Nephron progenitor cell (in vitro differentiated cells): ENCODE measurements at regions not wholly inside any gene's neighbourhood (a gene's known extent, or its start where the extent isn't known, plus 50 kb on each side); places are given as distances from the start of the nearest gene placed in this dataset.

Experiments
- DNase-seq: peaks from one replicate; pipeline ENCODE4 v3.0.0; 2021
- H3K27ac Mint-ChIP-seq: 2 replicates; pipeline ENCODE4 v1.8.0; 2021; ENCODE audit warnings: mild to moderate bottlenecking, moderate library complexity, mixed read lengths
- H3K27me3 Mint-ChIP-seq: 2 replicates; pipeline ENCODE4 v1.8.0; 2021; ENCODE audit warnings: mild to moderate bottlenecking, low read depth, mixed read lengths; ENCODE audit not compliant: poor library complexity
- H3K36me3 Mint-ChIP-seq: 2 replicates; pipeline ENCODE4 v1.8.0; 2021; ENCODE audit warnings: low read depth, mixed read lengths
- H3K4me1 Mint-ChIP-seq: 2 replicates; pipeline ENCODE4 v1.8.0; 2021; ENCODE audit warnings: mixed read lengths
- H3K4me3 Mint-ChIP-seq: 2 replicates; pipeline ENCODE4 v1.8.0; 2021; ENCODE audit warnings: mild to moderate bottlenecking, moderate library complexity, mixed read lengths
- H3K9me3 Mint-ChIP-seq: 2 replicates; pipeline ENCODE4 v1.8.0; 2021; ENCODE audit warnings: mild to moderate bottlenecking, moderate library complexity, mixed read lengths
- CTCF ChIP-seq: fragments of 200-600 bp; sonication (generic); IDR thresholded peaks from 2 replicates; pipeline ENCODE4 v1.5.0; 2021; ENCODE audit warnings: antibody characterized with exemption

- peaks cover 27% of the 10 kb centered on the region for H3K4me1 Mint-ChIP-seq
- H3K9me3 Mint-ChIP-seq = no peaks in the 10 kb centered on the region
- no peak overlapping the region for H3K4me3 Mint-ChIP-seq
- H3K36me3 Mint-ChIP-seq = no peaks in the 10 kb centered on the region
- H3K27me3 Mint-ChIP-seq = no peaks in the 10 kb centered on the region
- no peak for DNase-seq
- no peak overlapping the region for H3K27ac Mint-ChIP-seq
- no peak for TF ChIP-seq CTCF
Observed at GRCh38 chr3:167115331-167115934, 264.7 kb downstream of the ZBBX start.

- Mint-ChIP-seq H3K27me3 (no peaks in the 10 kb centered on the region), H3K4me3 (no peak overlapping the region), H3K36me3 (no peaks in the 10 kb centered on the region), H3K27ac (no peak overlapping the region), H3K4me1 (peaks cover 27% of the 10 kb centered on the region), H3K9me3 (no peaks in the 10 kb centered on the region)
- DNase-seq = no peak
- TF ChIP-seq CTCF = no peak
Observed at GRCh38 chr3:167114619-167115018, 265.5 kb downstream of the ZBBX start.

- Mint-ChIP-seq H3K9me3 (no peaks in the 10 kb centered on the region), H3K36me3 (no peaks in the 10 kb centered on the region), H3K27ac (no peak overlapping the region), H3K27me3 (no peaks in the 10 kb centered on the region), H3K4me1 (peaks cover 27% of the 10 kb centered on the region), H3K4me3 (no peak overlapping the region)
- no peak for TF ChIP-seq CTCF
- DNase-seq = no peak
Observed at GRCh38 chr3:167113035-167113830, 266.9 kb downstream of the ZBBX start.

GRCh38 chr3:167110901-167111300 lies 269.2 kb downstream of the ZBBX start:
- H3K27me3 Mint-ChIP-seq = no peaks in the 10 kb centered on the region
- H3K9me3 Mint-ChIP-seq = no peaks in the 10 kb centered on the region
- no peak overlapping the region for H3K27ac Mint-ChIP-seq
- no peaks in the 10 kb centered on the region for H3K36me3 Mint-ChIP-seq
- no peak for TF ChIP-seq CTCF
- no peak for DNase-seq
- peaks cover 27% of the 10 kb centered on the region for H3K4me1 Mint-ChIP-seq
- no peak overlapping the region for H3K4me3 Mint-ChIP-seq

GRCh38 chr3:167109746-167110145 lies 270.4 kb downstream of the ZBBX start:
- DNase-seq = no peak
- no peak for TF ChIP-seq CTCF
- no peaks in the 10 kb centered on the region for H3K27me3 Mint-ChIP-seq
- H3K27ac Mint-ChIP-seq = no peak overlapping the region
- H3K36me3 Mint-ChIP-seq = no peaks in the 10 kb centered on the region
- H3K9me3 Mint-ChIP-seq = no peaks in the 10 kb centered on the region
- no peak overlapping the region for H3K4me3 Mint-ChIP-seq
- H3K4me1 Mint-ChIP-seq = peaks cover 27% of the 10 kb centered on the region

- H3K27ac Mint-ChIP-seq = no peak overlapping the region
- H3K4me1 Mint-ChIP-seq = peaks cover 9% of the 10 kb centered on the region
- no peaks in the 10 kb centered on the region for H3K9me3 Mint-ChIP-seq
- TF ChIP-seq CTCF = no peak
- no peaks in the 10 kb centered on the region for H3K36me3 Mint-ChIP-seq
- H3K27me3 Mint-ChIP-seq = peaks cover 4% of the 10 kb centered on the region
- no peak for DNase-seq
- no peak overlapping the region for H3K4me3 Mint-ChIP-seq
Observed at GRCh38 chr3:167106456-167106855, 273.6 kb downstream of the ZBBX start.
